ENCODE measurements at regions not wholly inside any gene's neighbourhood (a gene's known extent, or its start where the extent isn't known, plus 50 kb on each side); places are given as distances from the start of the nearest gene placed in this dataset.

GRCh38 chr5:96335873-96336272 is 97.2 kb downstream of the PCSK1 start:
- TF ChIP-seq CTCF (conservative IDR thresholded peaks at IDR 0.05) (no peak), ZFX (IDR thresholded peaks at IDR 0.05) (no peak)
- no peak overlapping the region; the same call in 1 of the 2 replicates for H3K27ac ChIP-seq

GRCh38 chr5:96333391-96333790 is 99.7 kb downstream of the PCSK1 start:
- no peak for TF ChIP-seq CTCF (conservative IDR thresholded peaks at IDR 0.05)
- no peak for TF ChIP-seq ZFX (IDR thresholded peaks at IDR 0.05)
- H3K27ac ChIP-seq: peak overlapping the region; percentile 89

- no peak for TF ChIP-seq ZFX (IDR thresholded peaks at IDR 0.05)
- TF ChIP-seq CTCF (conservative IDR thresholded peaks at IDR 0.05): no peak
- peak overlapping the region; percentile 89 for H3K27ac ChIP-seq
These were observed 100.3 kb downstream of the PCSK1 start for GRCh38 chr5:96332535-96333366.

DNA sequence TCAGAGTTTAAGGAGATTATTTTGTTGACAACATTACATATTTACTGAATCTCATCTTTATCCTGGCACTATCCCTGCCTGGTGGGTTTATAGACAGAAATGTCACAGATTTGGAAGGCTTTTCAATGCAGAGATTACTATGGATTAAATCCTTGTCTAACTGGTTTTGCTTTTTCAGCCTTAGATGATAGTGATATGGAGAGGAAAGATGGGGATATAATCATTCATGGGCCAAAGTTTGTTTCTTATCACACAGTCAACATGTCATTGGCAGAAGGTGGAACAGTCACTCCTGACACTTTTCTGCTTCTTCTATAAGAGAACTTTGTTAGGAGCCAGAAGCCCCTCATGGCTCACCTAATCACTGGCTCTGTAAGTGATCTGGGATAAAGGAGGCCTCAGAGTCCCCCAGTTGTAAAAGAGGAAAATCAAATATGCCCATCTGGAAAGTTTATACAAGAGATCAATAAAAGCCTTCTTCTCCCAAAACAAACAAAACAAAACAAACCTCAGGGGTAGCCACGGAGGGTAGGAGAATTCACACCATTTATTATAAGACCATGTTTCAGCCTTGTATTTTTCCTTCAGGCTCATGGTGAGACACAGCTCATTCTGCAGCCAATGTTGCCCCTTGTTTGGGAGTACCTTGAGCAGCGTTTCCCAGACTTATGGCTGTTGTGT is 101.2 kb downstream of the PCSK1 start:
- no peak for TF ChIP-seq ZFX (IDR thresholded peaks at IDR 0.05)
- no peak for TF ChIP-seq CTCF (conservative IDR thresholded peaks at IDR 0.05)

DNA sequence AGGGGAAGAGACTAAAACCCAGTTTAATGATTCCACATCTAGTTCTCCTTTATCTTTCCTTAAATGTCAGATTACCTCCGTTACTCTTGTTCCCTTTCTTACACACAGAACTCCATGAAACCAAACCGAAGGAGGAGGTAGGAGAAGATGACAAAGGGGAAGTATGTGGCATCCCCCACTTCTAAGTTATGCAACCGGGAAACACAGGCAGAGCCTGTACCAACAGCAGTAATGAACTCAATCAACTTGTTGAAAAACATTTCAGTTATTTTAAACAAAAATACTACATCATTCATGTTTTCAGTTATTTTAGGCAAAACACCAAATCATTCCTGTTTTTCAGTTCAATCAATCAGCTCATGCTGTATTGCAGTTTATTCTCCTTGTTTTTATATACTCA is 101.8 kb downstream of the PCSK1 start:
- no peak overlapping the region; the same call in 1 of the 2 replicates for H3K27ac ChIP-seq
- TF ChIP-seq ZFX (IDR thresholded peaks at IDR 0.05): no peak
- TF ChIP-seq CTCF (conservative IDR thresholded peaks at IDR 0.05): no peak

More for the DNA sequence above, 101.2 kb downstream of the PCSK1 start:
- peak overlapping the region; percentile 89; the same call in 1 of the 2 replicates for H3K27ac ChIP-seq

DNA sequence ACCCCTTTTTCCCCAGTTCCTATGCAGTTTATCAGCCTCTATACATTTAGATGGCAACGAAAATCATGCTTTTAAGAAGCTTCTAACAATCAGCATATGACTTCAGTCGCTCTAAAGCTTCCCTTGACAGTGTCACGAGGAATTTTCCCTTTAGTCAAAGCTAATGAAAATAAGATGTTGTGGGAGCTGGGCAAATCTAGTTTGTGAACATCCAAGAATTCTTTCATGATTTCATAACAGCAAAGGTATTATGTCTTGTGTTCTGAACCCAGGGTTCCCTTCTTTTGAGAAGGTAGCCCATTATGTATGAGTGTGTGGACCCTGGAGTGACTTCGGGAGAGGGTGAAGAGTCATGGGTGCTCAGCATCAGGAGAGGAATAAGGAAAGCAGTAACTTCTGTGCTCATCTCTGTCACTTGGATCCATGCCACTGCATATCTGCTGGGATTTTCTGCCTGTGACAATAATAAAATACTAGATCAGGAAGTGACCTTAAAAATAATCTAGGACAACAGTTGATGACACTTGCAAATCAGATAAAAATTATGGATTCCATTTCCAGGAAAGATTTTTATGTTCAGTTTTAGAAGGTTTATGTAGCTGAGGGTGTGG is 102.4 kb downstream of the PCSK1 start:
- peak overlapping the region; percentile 49; the same call in 1 of the 2 replicates for H3K27ac ChIP-seq
- TF ChIP-seq CTCF (conservative IDR thresholded peaks at IDR 0.05): no peak
- no peak for TF ChIP-seq ZFX (IDR thresholded peaks at IDR 0.05)

Measured in C4-2B (cell line).